NB4 (cell line): ENCODE measurements at regions not wholly inside any gene's neighbourhood (a gene's known extent, or its start where the extent isn't known, plus 50 kb on each side); places are given as distances from the start of the nearest gene placed in this dataset.

ENCODE experiments used
- POLR2A ChIP-seq: IDR thresholded peaks from 2 replicates; pipeline ENCODE4 v1.6.1; 2011; ENCODE audit warnings: mild to moderate bottlenecking; ENCODE audit not compliant: insufficient read length; ENCODE audit errors: extremely low read depth
- TF ChIP-seq, protein P1 (sequence below): IDR thresholded peaks from one replicate; pipeline ENCODE4 v1.5.1; 2012; ENCODE audit warnings: low read depth, low read length
- TF ChIP-seq, protein P2 (sequence below): IDR thresholded peaks from 2 replicates; pipeline ENCODE4 v1.6.1; 2011; ENCODE audit warnings: low read depth, low read length

DNA sequence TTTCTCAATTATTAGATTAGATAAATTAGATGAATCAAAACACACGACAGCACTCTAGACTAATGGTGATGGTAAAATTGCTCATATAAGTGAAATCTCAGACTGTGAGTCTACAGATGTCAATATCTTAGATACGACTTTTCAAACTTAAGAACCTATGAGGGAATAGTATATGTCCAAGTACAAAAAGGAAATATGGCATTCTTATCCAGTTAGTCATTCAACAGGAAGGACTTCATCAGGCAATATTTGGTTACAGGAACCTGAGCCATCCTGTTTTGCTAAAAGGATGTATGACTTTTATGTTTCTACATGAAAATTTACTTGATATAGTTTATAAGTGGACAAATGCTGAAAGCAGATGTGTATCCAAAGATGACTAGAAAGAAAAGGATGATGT is 107.0 kb downstream of the CT47B1 start:
- TF ChIP-seq POLR2A: no peak
- TF ChIP-seq, protein P1, sequence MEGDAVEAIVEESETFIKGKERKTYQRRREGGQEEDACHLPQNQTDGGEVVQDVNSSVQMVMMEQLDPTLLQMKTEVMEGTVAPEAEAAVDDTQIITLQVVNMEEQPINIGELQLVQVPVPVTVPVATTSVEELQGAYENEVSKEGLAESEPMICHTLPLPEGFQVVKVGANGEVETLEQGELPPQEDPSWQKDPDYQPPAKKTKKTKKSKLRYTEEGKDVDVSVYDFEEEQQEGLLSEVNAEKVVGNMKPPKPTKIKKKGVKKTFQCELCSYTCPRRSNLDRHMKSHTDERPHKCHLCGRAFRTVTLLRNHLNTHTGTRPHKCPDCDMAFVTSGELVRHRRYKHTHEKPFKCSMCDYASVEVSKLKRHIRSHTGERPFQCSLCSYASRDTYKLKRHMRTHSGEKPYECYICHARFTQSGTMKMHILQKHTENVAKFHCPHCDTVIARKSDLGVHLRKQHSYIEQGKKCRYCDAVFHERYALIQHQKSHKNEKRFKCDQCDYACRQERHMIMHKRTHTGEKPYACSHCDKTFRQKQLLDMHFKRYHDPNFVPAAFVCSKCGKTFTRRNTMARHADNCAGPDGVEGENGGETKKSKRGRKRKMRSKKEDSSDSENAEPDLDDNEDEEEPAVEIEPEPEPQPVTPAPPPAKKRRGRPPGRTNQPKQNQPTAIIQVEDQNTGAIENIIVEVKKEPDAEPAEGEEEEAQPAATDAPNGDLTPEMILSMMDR: no peak
- TF ChIP-seq, protein P2, sequence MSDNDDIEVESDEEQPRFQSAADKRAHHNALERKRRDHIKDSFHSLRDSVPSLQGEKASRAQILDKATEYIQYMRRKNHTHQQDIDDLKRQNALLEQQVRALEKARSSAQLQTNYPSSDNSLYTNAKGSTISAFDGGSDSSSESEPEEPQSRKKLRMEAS: no peak
